GM12878 (cell line): ENCODE measurements at regions not wholly inside any gene's neighbourhood (a gene's known extent, or its start where the extent isn't known, plus 50 kb on each side); places are given as distances from the start of the nearest gene placed in this dataset.

Experiments used
- ATAC-seq: fragments of 200-7000 bp; cut with Tn5 transposase; 3 replicates; pipeline ENCODE4 v1.9.1; 2020; ENCODE audit warnings: mild to moderate bottlenecking, moderate library complexity
- BruUV-seq: library from RNA; stranded (reverse); fragments of 400-500 nt; replicated peaks from 2 replicates; lab custom pipeline; 2021; lab: Mats Ljungman, UMichigan
- CTCF ChIA-PET: fragments of 300-600 bp; sonication (Branson Sonifier 250); formaldehyde crosslinking; extraction: SDS; loops from one replicate; lab custom pipeline; 2021; ENCODE audit warnings: inconsistent platforms; lab: Yijun Ruan, JAX
- POLR2A ChIA-PET: fragments of 350-600 bp; formaldehyde crosslinking; extraction: SDS; loops from one replicate; lab custom pipeline; 2021; ENCODE audit warnings: inconsistent platforms; lab: Charles Lee
- RAD21 ChIA-PET: fragments of 300-600 bp; sonication (Branson Sonifier 250); formaldehyde crosslinking; loops from one replicate; lab custom pipeline; 2023; ENCODE audit warnings: antibody characterized with exemption; ENCODE audit not compliant: unreplicated experiment; lab: Charles Lee
- SMC1A ChIA-PET: fragments of 300-600 bp; sonication (Branson Sonifier 250); formaldehyde crosslinking; loops from one replicate; lab custom pipeline; 2023; ENCODE audit not compliant: unreplicated experiment, uncharacterized antibody; lab: Charles Lee
- DNase-seq: peaks from one replicate; pipeline ENCODE4 v3.0.0-alpha.2; 2011; ENCODE audit warnings: low read depth, low spot score
- FAIRE-seq: peaks from 3 replicates; lab custom pipeline; 2011; peaks lifted over from hg19 to GRCh38; lab: Jason Lieb, UNC
- H2AFZ ChIP-seq: 2 replicates; pipeline ENCODE4 v1.6.0; 2011; ENCODE audit warnings: low read depth, low read length, control low read depth; ENCODE audit not compliant: control insufficient read depth
- H3K27ac ChIP-seq: 2 replicates; pipeline ENCODE4 v1.5.1; 2011; ENCODE audit warnings: control low read depth; ENCODE audit not compliant: control insufficient read depth, insufficient read depth
- H3K27me3 ChIP-seq, 2 experiments: replicated peaks in 1 of 2; 2 replicates each; pipeline versions ENCODE4 v1.6.0 to v1.6.1; 2011; ENCODE audit warnings: low read length in 1 of 2; ENCODE audit not compliant: control insufficient read depth in 2 of 2, insufficient read depth in 2 of 2
- H3K36me3 ChIP-seq, 2 experiments: 2 replicates each; pipeline ENCODE4 v1.5.1; 2011; ENCODE audit warnings: low read length in 1 of 2; ENCODE audit not compliant: control insufficient read depth in 2 of 2, insufficient read depth in 2 of 2
- H3K4me1 ChIP-seq: 2 replicates; pipeline ENCODE4 v1.6.1; 2011; ENCODE audit warnings: mild to moderate bottlenecking, low read length, moderate library complexity, mixed read lengths; ENCODE audit not compliant: control insufficient read depth, insufficient read depth
- H3K4me2 ChIP-seq: 2 replicates; pipeline ENCODE4 v1.6.0; 2011; ENCODE audit warnings: control low read depth; ENCODE audit not compliant: control insufficient read depth, insufficient read depth
- H3K4me3 ChIP-seq: fragments of 200-600 bp; sonication (generic); 2 replicates; pipeline ENCODE4 v1.5.1; 2016
- H3K79me2 ChIP-seq: 2 replicates; pipeline ENCODE4 v1.6.0; 2011; ENCODE audit warnings: low read length; ENCODE audit not compliant: control insufficient read depth, insufficient read depth
- H3K9ac ChIP-seq: 2 replicates; pipeline ENCODE4 v1.8.0; 2011; ENCODE audit warnings: low read length, control low read depth, mixed read lengths; ENCODE audit not compliant: control insufficient read depth, insufficient read depth
- H3K9me3 ChIP-seq: replicated peaks from 3 replicates; pipeline ENCODE4 v1.5.1; 2011; ENCODE audit warnings: mild to moderate bottlenecking, low read length; ENCODE audit not compliant: control insufficient read depth, insufficient read depth
- H4K20me1 ChIP-seq: 2 replicates; pipeline ENCODE4 v1.6.0; 2011; ENCODE audit not compliant: control insufficient read depth, insufficient read depth
- JUND ChIP-seq: IDR thresholded peaks from 2 replicates; pipeline ENCODE4 v1.6.1; 2012; ENCODE audit warnings: low read depth, mild to moderate bottlenecking, low read length, improper control_type of control experiment, moderate library complexity
- NBN ChIP-seq: fragments of 450-650 bp; IDR thresholded peaks from 2 replicates; pipeline ENCODE4 v1.6.1; 2016
- NFYB ChIP-seq: IDR thresholded peaks from 2 replicates; pipeline ENCODE4 v1.6.1; 2011; ENCODE audit warnings: low read depth, mild to moderate bottlenecking, low read length, improper control_type of control experiment, moderate library complexity; ENCODE audit not compliant: insufficient read depth
- NR2F1 ChIP-seq: fragments of 450-650 bp; conservative IDR thresholded peaks from 2 replicates; pipeline ENCODE4 v1.6.1; 2017; ENCODE audit warnings: mild to moderate bottlenecking
- RBBP5 ChIP-seq: fragments of 200-600 bp; sonication (generic); conservative IDR thresholded peaks from 2 replicates; pipeline ENCODE4 v1.6.1; 2016
- RUNX3 ChIP-seq: IDR thresholded peaks from 2 replicates; pipeline ENCODE4 v1.6.1; 2012; ENCODE audit warnings: low read length, inconsistent platforms
- SRF ChIP-seq, 2 experiments: IDR thresholded peaks; 2 replicates each; pipeline ENCODE4 v1.6.1; 2011; ENCODE audit warnings: low read depth in 2 of 2, low read length in 2 of 2, mild to moderate bottlenecking in 1 of 2, moderate library complexity in 1 of 2
- WGBS: methylation state at CpG from one replicate; pipeline ENCODE4 v1.1.6; 2016; ENCODE audit warnings: low lambda C conversion rate; ENCODE audit not compliant: insufficient replicate concordance, insufficient coverage; ENCODE audit errors: missing lambda C conversion rate; 5-methylcytosine and 5-hydroxymethylcytosine counted together
- in situ Hi-C: fragments of 300-500 bp; cut with MboI; formaldehyde crosslinking; loops from 9 replicates; pipeline ENCODE4 v1.14.3; 2018; ENCODE audit warnings: mixed read lengths
- intact Hi-C: fragments of 100-400 bp; cut with micrococcal nuclease; formaldehyde crosslinking; loops from one replicate; pipeline ENCODE4 v1.14.2; 2022; ENCODE audit not compliant: unreplicated experiment
- TF ChIP-seq, protein P1 (sequence below): fragments of 450-650 bp; IDR thresholded peaks from 2 replicates; pipeline ENCODE4 v1.6.1; 2016; ENCODE audit warnings: mild to moderate bottlenecking
- TF ChIP-seq, protein P2 (sequence below): fragments of 450-650 bp; IDR thresholded peaks from 2 replicates; pipeline ENCODE4 v1.6.1; 2018; ENCODE audit warnings: mild to moderate bottlenecking, low read depth, moderate library complexity; ENCODE audit not compliant: partially characterized antibody
- TF ChIP-seq, protein P3 (sequence below): IDR thresholded peaks from 2 replicates; pipeline ENCODE4 v1.6.1; 2011; ENCODE audit warnings: low read depth, mild to moderate bottlenecking, low read length, moderate library complexity, borderline replicate concordance; ENCODE audit errors: extremely low read depth

DNA sequence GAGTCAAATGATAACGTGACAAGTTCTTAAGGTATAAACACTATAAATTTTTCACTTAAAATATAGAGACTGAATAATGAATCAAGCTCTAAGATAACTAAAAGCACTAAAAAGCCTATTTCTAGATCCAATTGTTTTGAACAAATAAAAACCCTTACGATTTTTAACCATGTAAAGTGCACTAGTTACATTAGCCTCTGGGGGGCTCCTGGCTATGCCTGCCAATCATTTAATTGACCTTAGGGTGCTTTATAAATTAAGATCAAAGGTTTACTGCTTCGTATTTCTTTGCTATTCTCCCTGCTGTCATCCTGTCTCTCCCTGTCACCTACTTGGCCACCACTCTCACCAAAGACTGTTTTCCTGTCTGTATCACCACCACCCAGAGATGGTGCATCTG is 133.4 kb downstream of the ESM1 start:
- RAD21 ChIA-PET = no interaction called here
- Histone ChIP-seq H3K4me3 (no peak overlapping the region), H3K27ac (no peak overlapping the region), H3K36me3 (no peaks in the 10 kb centered on the region), H2AFZ (no peak overlapping the region), H3K27me3 (no peaks in the 10 kb centered on the region), H3K4me1 (no peaks in the 10 kb centered on the region), H3K9me3 (peaks cover 2% of the 10 kb centered on the region; the same call in 1 of the 3 replicates), H3K4me2 (no peak overlapping the region), H3K79me2 (no peaks in the 10 kb centered on the region), H4K20me1 (no peaks in the 10 kb centered on the region; the same call in 1 of the 2 replicates), H3K9ac (no peak overlapping the region)
- FAIRE-seq (no peak), ATAC-seq (no peak), DNase-seq (no peak)
- POLR2A ChIA-PET = no interaction called here
- SMC1A ChIA-PET = no interaction called here
- no TSS peak for BruUV-seq
- TF ChIP-seq, protein P1, sequence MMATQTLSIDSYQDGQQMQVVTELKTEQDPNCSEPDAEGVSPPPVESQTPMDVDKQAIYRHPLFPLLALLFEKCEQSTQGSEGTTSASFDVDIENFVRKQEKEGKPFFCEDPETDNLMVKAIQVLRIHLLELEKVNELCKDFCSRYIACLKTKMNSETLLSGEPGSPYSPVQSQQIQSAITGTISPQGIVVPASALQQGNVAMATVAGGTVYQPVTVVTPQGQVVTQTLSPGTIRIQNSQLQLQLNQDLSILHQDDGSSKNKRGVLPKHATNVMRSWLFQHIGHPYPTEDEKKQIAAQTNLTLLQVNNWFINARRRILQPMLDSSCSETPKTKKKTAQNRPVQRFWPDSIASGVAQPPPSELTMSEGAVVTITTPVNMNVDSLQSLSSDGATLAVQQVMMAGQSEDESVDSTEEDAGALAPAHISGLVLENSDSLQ = 0 out of 2 replicates have a peak, but pooled peaks have one; percentile 11
- no peak for TF ChIP-seq SRF (IDR thresholded peaks at IDR 0.05; ENCODE audit: low read depth in 2 of 2, low read length in 2 of 2)
- intact Hi-C loops = no loop called here
- WGBS = 1% methylated on average over 3 of the region's 3 CpGs
- in situ Hi-C loops = loop anchor here (5.0 kb wide), 1 partner anchor 335 kb away; the partner anchor contains the start of gene SNX18
- CTCF ChIA-PET = interaction anchor here (0.7 kb wide), 1 partner anchor 95 kb away, joined by 3 read pairs; no protein-coding TSS in a partner anchor

DNA sequence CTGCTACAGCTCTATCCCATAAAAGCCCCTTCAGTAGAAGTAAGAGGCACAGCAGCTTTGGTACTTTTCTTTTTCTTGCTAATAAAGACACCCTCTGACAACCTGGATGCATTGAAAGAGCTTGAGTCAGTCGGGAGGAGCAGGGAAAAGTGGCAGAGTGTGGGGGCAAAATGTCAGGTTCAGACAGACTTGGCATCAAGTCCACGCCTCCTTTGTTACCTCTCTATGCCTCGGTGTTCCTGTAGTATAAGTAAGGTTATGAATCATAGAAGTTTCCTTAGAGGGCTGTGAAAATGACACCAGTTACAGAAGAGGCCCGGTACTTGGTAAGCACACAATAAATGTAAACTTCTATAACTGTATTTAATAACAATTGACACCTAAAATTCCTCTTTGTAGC is 133.9 kb downstream of the ESM1 start:
- RAD21 ChIA-PET = no interaction called here
- 12% methylated on average over 4 of the region's 4 CpGs for WGBS
- SMC1A ChIA-PET = no interaction called here
- TF ChIP-seq NBN (no peak), NR2F1 (no peak), RUNX3 (no peak), JUND (no peak), NFYB (no peak), RBBP5 (no peak)
- TF ChIP-seq, protein P2, sequence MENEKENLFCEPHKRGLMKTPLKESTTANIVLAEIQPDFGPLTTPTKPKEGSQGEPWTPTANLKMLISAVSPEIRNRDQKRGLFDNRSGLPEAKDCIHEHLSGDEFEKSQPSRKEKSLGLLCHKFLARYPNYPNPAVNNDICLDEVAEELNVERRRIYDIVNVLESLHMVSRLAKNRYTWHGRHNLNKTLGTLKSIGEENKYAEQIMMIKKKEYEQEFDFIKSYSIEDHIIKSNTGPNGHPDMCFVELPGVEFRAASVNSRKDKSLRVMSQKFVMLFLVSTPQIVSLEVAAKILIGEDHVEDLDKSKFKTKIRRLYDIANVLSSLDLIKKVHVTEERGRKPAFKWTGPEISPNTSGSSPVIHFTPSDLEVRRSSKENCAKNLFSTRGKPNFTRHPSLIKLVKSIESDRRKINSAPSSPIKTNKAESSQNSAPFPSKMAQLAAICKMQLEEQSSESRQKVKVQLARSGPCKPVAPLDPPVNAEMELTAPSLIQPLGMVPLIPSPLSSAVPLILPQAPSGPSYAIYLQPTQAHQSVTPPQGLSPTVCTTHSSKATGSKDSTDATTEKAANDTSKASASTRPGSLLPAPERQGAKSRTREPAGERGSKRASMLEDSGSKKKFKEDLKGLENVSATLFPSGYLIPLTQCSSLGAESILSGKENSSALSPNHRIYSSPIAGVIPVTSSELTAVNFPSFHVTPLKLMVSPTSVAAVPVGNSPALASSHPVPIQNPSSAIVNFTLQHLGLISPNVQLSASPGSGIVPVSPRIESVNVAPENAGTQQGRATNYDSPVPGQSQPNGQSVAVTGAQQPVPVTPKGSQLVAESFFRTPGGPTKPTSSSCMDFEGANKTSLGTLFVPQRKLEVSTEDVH = no peak
- TF ChIP-seq, protein P3, sequence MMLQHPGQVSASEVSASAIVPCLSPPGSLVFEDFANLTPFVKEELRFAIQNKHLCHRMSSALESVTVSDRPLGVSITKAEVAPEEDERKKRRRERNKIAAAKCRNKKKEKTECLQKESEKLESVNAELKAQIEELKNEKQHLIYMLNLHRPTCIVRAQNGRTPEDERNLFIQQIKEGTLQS = no peak

More for the DNA sequence above, 133.9 kb downstream of the ESM1 start:
- Histone ChIP-seq H3K4me1 (no peaks in the 10 kb centered on the region), H3K36me3 (no peaks in the 10 kb centered on the region), H4K20me1 (no peaks in the 10 kb centered on the region; the same call in 1 of the 2 replicates), H3K9me3 (peaks cover 2% of the 10 kb centered on the region; the same call in 1 of the 3 replicates), H2AFZ (no peak overlapping the region), H3K4me3 (no peak overlapping the region), H3K27ac (no peak overlapping the region), H3K79me2 (no peaks in the 10 kb centered on the region), H3K4me2 (no peak overlapping the region), H3K9ac (no peak overlapping the region), H3K27me3 (no peaks in the 10 kb centered on the region)
- no TSS peak for BruUV-seq
- intact Hi-C loops = no loop called here
- CTCF ChIA-PET = no interaction called here
- in situ Hi-C loops = loop anchor here (5.0 kb wide), 1 partner anchor 334 kb away; the partner anchor contains the start of gene SNX18
- FAIRE-seq (no peak), ATAC-seq (no peak), DNase-seq (no peak)
- POLR2A ChIA-PET = no interaction called here
